ENCODE measurements at regions not wholly inside any gene's neighbourhood (a gene's known extent, or its start where the extent isn't known, plus 50 kb on each side); places are given as distances from the start of the nearest gene placed in this dataset.
"Not testable (repeated sequence)": the region's sequence is repeated elsewhere in the genome, so short reads cannot be mapped to it uniquely, and the experiment has no call there.

DNA sequence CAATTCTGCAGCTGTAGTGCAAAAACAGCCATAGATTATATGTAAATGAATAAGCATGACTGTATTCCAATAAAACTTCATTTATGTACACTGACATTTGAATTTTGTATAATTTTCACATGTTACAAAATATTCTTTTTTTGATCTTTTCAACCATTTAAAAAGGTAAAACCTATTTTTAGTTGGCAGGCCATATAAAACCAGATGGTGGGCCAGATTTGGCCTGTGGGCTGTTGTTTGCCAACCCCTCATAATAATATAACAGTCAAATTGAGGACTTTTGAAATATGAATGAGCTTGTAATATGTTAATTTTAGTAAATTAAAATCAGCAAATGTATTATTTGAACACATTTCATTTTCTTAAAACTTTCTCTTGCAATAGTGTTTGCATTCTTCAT is 913.4 kb downstream of the TLE1 start:
- no peak for DNase-seq (ENCODE audit: low read depth)
- TF ChIP-seq, protein P1, sequence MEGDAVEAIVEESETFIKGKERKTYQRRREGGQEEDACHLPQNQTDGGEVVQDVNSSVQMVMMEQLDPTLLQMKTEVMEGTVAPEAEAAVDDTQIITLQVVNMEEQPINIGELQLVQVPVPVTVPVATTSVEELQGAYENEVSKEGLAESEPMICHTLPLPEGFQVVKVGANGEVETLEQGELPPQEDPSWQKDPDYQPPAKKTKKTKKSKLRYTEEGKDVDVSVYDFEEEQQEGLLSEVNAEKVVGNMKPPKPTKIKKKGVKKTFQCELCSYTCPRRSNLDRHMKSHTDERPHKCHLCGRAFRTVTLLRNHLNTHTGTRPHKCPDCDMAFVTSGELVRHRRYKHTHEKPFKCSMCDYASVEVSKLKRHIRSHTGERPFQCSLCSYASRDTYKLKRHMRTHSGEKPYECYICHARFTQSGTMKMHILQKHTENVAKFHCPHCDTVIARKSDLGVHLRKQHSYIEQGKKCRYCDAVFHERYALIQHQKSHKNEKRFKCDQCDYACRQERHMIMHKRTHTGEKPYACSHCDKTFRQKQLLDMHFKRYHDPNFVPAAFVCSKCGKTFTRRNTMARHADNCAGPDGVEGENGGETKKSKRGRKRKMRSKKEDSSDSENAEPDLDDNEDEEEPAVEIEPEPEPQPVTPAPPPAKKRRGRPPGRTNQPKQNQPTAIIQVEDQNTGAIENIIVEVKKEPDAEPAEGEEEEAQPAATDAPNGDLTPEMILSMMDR (IDR thresholded peaks at IDR 0.05; ENCODE audit: control insufficient read depth, extremely low read depth, insufficient read depth): no peak
- no peak overlapping the region for H3K4me3 ChIP-seq (ENCODE audit: low read depth, low read length)

DNA sequence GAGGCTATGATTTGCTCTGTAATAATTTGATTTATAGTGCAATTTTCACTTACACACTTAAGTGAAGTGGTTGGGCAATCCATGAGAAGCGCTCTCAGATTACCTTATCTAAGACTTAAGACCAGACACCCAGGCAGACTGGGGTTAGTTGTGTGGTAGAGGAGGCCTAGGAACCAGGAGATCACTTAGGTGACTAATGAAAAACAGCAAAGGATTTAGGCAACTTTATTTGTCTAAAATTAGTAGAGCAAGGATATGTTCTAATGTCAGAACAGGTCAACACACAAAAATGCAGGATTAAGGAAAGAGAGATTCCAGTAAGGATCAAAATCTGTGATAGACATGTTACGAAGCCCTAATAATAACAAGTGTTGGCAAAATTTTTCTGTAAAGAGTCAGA is 913.8 kb downstream of the TLE1 start:
- no peak overlapping the region for H3K4me3 ChIP-seq (ENCODE audit: low read depth, low read length)
- TF ChIP-seq, protein P1 (IDR thresholded peaks at IDR 0.05; ENCODE audit: control insufficient read depth, extremely low read depth, insufficient read depth): no peak
- DNase-seq (ENCODE audit: low read depth): no peak

DNA sequence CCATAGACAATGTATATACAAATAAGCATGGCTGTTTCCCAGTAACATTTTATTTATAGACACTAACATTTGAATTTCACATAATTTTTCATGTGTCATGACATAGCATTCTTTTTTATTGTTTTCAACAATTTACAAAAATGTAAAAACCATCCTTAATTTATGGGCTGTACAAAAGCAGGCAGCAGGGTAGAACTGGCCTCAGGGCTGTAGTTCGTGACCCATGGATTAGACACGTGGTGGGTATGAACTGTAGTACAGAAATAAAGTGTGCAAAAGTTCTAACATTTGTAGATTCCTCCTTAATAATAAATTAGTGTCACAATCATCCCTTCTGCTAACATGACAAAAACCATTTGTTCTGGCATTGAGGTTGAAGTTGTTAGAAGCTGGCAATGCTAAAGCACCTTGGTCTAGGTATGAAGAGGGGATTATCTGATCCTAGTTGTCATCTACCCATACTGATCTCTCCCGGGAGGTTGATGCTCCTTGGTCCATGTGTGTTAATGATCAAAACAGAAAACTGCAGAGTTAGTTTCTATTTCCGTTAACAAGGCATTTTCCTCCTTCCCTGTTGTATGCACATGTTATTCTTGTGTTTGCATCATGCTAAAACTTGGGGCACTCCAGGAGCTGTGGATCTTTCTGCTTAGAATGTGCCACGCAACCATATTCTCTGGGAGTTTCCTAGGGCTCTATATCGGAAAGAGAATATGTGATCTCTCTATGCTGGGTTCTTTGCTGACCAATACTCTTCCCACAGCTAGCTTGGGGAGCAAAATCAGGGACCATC is 917.6 kb downstream of the TLE1 start:
- no peak for DNase-seq (ENCODE audit: low read depth)
- TF ChIP-seq, protein P1 (IDR thresholded peaks at IDR 0.05; ENCODE audit: control insufficient read depth, extremely low read depth, insufficient read depth): no peak
- H3K4me3 ChIP-seq (ENCODE audit: low read depth, low read length): no peak overlapping the region

DNA sequence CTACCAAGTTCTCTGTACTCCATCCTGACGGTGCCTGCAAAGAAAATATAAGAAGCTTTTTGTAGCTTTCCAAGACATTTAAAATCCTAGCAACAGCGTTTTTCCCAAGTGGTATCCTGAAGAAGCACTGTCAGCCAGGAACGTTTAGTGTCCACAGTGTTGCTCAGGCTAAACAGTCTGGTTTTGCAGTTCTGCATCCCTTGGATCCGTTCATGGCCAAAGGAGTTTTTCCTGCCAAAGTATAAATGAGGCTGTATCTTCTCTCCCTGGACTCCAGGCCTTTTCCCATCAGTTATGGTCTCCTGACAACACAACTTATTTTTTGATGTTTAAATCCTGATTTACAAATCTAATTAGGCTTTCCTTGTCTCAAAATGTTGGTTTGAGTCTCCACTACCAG is 925.8 kb downstream of the TLE1 start:
- TF ChIP-seq, protein P1 (IDR thresholded peaks at IDR 0.05; ENCODE audit: control insufficient read depth, extremely low read depth, insufficient read depth): no peak

DNA sequence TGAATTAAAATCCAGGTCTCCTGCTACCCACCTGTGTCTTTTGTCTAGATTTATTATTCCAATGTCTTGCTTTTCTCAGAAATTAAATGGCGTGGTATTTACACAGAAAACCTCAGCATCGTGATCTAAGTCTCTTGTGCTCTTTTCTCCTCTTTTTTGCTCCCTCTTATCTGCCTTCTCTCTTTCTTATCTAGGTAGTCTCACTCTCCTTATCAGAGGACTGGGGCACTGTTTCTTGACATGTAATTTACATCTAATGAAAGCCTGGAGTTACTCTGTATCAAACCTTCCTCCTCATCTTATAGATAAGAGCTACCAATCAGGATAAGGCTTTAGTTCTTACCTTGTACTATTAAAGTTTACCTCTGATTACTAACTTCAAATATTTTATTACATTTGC is 933.8 kb downstream of the TLE1 start:
- TF ChIP-seq, protein P1 (IDR thresholded peaks at IDR 0.05; ENCODE audit: control insufficient read depth, extremely low read depth, insufficient read depth): no peak
- DNase-seq (ENCODE audit: low read depth): no peak
- H3K4me3 ChIP-seq (ENCODE audit: low read depth, low read length): no peak overlapping the region

More for the DNA sequence above, 925.8 kb downstream of the TLE1 start:
- DNase-seq (ENCODE audit: low read depth): no peak
- H3K4me3 ChIP-seq (ENCODE audit: low read depth, low read length): no peak overlapping the region

DNA sequence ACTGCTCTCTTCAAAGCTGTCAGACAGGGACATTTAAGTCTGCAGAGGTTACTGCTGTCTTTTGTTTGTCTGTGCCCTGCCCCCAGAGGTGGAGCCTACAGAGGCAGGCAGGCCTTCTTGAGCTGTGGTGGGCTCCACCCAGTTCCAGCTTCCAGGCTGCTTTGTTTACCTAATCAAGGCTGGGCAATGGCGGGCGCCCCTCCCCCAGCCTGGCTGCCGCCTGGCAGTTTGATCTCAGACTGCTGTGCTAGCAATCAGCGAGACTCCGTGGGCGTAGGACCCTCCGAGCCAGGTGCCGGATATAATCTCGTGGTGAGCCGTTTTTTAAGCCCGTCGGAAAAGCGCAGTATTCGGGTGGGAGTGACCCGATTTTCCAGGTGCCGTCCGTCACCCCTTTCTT is 942.3 kb downstream of the TLE1 start:
- not testable (repeated sequence) for H3K4me3 ChIP-seq (ENCODE audit: low read depth, low read length)

DNA sequence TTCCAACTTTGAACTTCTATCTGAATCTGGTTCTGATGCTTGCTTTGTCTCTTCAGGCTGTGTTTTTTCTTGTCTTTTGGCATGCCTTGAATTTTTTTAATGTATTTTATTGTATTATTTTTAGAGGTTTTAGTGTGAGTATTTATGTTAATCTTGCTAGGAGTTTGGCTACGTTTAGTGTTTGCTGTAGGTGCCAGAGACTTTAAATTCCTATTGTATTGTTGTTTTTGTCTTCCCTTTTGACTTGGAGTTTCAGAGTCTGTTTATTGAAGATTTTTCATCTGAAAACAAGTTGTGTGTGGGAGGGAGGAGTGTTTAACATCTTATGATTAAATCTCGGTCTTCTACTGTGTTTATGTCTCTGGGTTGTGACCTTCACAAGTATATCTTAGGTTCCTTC is 956.8 kb downstream of the TLE1 start:
- TF ChIP-seq, protein P1 (IDR thresholded peaks at IDR 0.05; ENCODE audit: control insufficient read depth, extremely low read depth, insufficient read depth): no peak
- H3K4me3 ChIP-seq (ENCODE audit: low read depth, low read length): no peak overlapping the region
- no peak for DNase-seq (ENCODE audit: low read depth)

More for the DNA sequence above, 942.3 kb downstream of the TLE1 start:
- not testable (repeated sequence) for DNase-seq (ENCODE audit: low read depth)
